ENCODE measurements at regions not wholly inside any gene's neighbourhood (a gene's known extent, or its start where the extent isn't known, plus 50 kb on each side); places are given as distances from the start of the nearest gene placed in this dataset.

DNA sequence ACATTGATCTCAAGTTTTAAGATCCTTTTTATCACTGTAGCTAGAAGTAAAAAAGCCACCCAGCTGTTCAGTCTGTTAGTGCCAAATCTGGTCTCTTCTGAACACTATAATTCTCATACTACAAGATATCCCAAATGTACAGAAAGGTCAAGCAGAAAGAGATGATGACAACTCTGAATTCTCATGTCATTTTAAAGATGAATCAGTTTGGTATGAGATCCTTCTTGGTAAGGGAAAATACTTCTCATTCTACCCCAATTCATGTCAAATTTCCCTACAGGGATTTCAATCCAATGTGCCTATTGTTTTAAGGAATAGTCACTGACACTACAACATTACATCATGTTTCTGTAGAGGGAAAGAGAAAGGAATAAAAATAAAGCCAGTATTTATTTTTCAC, 184.5 kb downstream of the CPEB2 start:
- no peaks in the 10 kb centered on the region for H3K36me3 Mint-ChIP-seq (ENCODE audit: low read depth)
- peaks cover 8% of the 10 kb centered on the region for H3K27me3 Mint-ChIP-seq (ENCODE audit: insufficient read depth)
- H3K4me1 Mint-ChIP-seq (ENCODE audit: low read depth): peaks cover 13% of the 10 kb centered on the region; the same call in 1 of the 2 replicates
- no peak for TF ChIP-seq CTCF (IDR thresholded peaks at IDR 0.05)
- no peak overlapping the region for H3K27ac Mint-ChIP-seq
- no peak overlapping the region for H3K4me3 Mint-ChIP-seq
- no peak for DNase-seq
- no peaks in the 10 kb centered on the region for H3K9me3 Mint-ChIP-seq

DNA sequence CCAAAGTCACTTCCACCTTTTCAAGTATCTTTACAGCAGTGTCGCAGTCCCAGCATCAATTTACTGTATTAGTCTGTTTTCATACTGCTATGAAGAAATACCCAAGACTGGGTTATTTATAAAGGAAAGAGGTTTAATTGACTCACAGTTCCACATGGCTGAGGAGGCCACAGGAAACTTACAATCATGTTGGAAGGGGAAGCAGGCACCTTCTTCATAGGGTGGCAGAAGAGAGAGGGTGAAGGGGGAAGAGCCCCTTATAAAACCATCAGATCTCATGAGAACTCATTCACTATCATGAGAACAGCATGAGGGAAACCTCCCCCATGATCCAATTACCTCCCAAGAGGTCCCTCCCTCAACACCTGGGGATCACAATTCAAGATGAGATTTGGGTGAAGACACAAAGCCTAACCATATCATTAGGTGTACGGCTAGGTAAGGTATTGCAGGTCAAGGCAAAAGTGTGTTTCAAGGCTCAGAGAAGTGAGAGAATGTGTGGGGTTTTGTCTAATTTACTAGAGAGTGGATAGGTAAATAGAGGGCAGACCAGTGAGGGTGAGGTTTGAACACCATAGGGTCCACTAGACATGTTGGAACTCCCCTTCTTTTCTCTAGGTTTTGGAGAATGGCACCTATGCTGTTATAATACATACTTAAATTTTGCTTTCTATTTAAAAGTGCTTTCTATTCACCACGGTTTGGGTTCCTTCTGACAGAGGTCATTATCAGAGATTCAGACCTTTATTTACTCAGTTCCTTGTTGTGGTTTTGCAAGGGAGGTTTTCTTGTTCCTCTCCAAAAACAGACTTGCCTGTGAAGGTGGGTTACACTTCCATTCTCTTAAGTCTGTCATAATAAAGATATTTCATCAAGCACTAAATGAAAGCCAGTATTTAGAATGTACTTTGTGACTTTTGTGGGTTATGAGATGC, 186.6 kb downstream of the CPEB2 start:
- Mint-ChIP-seq H3K27ac (no peak overlapping the region), H3K4me3 (no peak overlapping the region), H3K4me1 (ENCODE audit: low read depth) (no peaks in the 10 kb centered on the region), H3K36me3 (ENCODE audit: low read depth) (no peaks in the 10 kb centered on the region), H3K9me3 (no peaks in the 10 kb centered on the region), H3K27me3 (ENCODE audit: insufficient read depth) (peaks cover 11% of the 10 kb centered on the region)
- no peak for TF ChIP-seq CTCF (IDR thresholded peaks at IDR 0.05)
- DNase-seq: no peak

- Mint-ChIP-seq H3K36me3 (ENCODE audit: low read depth) (no peaks in the 10 kb centered on the region), H3K4me3 (no peak overlapping the region), H3K4me1 (ENCODE audit: low read depth) (peaks cover 11% of the 10 kb centered on the region; the same call in 1 of the 2 replicates), H3K27ac (no peak overlapping the region), H3K9me3 (no peaks in the 10 kb centered on the region), H3K27me3 (ENCODE audit: insufficient read depth) (peaks cover 3% of the 10 kb centered on the region)
- TF ChIP-seq CTCF (IDR thresholded peaks at IDR 0.05): no peak
- DNase-seq: no peak
Measured at GRCh38 chr4:15194520-15194919, 192.2 kb downstream of the CPEB2 start.

DNA sequence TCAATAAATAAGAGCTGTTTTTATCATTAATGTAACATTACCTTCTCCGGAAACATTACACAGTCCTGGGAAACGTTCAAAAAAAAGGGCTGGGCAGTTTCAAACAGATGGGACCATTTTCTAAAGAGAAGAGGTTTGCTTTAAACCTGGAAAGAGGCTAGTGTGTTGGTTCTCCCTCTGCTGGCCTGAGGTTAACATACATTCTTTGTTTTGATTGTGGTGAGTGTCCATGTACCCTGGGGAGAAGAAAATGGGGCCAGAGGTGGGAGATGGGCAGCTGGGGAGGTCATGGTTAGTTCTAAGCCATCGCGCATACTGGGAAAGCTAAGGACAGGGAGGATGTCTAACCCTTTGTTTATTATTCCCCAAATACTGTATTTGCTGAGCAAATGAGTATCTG, 194.7 kb downstream of the CPEB2 start:
- Mint-ChIP-seq H3K9me3 (no peaks in the 10 kb centered on the region), H3K27ac (no peak overlapping the region), H3K27me3 (ENCODE audit: insufficient read depth) (peaks cover under 1% of the 10 kb centered on the region; the same call in 1 of the 2 replicates), H3K4me1 (ENCODE audit: low read depth) (peaks cover 11% of the 10 kb centered on the region; the same call in 1 of the 2 replicates), H3K4me3 (no peak overlapping the region), H3K36me3 (ENCODE audit: low read depth) (no peaks in the 10 kb centered on the region)
- peak; percentile 65 for TF ChIP-seq CTCF (IDR thresholded peaks at IDR 0.05)
- DNase-seq: peak; percentile 22

GRCh38 chr4:15198070-15198727, 195.9 kb downstream of the CPEB2 start:
- no peak overlapping the region for H3K4me3 Mint-ChIP-seq
- no peak for TF ChIP-seq CTCF (IDR thresholded peaks at IDR 0.05)
- DNase-seq: no peak
- no peaks in the 10 kb centered on the region for H3K9me3 Mint-ChIP-seq
- H3K27ac Mint-ChIP-seq: no peak overlapping the region
- H3K36me3 Mint-ChIP-seq (ENCODE audit: low read depth): no peaks in the 10 kb centered on the region
- H3K27me3 Mint-ChIP-seq (ENCODE audit: insufficient read depth): no peaks in the 10 kb centered on the region; the same call in 1 of the 2 replicates
- H3K4me1 Mint-ChIP-seq (ENCODE audit: low read depth): peaks cover 11% of the 10 kb centered on the region; the same call in 1 of the 2 replicates

Data from HFFc6 (cell line).